ENCODE measurements at regions not wholly inside any gene's neighbourhood (a gene's known extent, or its start where the extent isn't known, plus 50 kb on each side); places are given as distances from the start of the nearest gene placed in this dataset.
A peak's percentile ranks its signal among the peaks of the same experiment; 100 is the strongest.

- TF ChIP-seq, protein P1, sequence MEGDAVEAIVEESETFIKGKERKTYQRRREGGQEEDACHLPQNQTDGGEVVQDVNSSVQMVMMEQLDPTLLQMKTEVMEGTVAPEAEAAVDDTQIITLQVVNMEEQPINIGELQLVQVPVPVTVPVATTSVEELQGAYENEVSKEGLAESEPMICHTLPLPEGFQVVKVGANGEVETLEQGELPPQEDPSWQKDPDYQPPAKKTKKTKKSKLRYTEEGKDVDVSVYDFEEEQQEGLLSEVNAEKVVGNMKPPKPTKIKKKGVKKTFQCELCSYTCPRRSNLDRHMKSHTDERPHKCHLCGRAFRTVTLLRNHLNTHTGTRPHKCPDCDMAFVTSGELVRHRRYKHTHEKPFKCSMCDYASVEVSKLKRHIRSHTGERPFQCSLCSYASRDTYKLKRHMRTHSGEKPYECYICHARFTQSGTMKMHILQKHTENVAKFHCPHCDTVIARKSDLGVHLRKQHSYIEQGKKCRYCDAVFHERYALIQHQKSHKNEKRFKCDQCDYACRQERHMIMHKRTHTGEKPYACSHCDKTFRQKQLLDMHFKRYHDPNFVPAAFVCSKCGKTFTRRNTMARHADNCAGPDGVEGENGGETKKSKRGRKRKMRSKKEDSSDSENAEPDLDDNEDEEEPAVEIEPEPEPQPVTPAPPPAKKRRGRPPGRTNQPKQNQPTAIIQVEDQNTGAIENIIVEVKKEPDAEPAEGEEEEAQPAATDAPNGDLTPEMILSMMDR (IDR thresholded peaks at IDR 0.05; ENCODE audit: unreplicated experiment in 3 of 3), result no peak
- Mint-ChIP-seq H3K9me3 (no peaks in the 10 kb centered on the region), H3K27me3 (ENCODE audit: low read depth) (no peaks in the 10 kb centered on the region), H3K36me3 (ENCODE audit: low read depth) (no peaks in the 10 kb centered on the region), H3K4me3 (no peak overlapping the region), H3K27ac (no peak overlapping the region), H3K4me1 (no peaks in the 10 kb centered on the region)
Observed at GRCh38 chr4:164464313-164464712, 289.6 kb upstream of the SMIM31 start.

DNA sequence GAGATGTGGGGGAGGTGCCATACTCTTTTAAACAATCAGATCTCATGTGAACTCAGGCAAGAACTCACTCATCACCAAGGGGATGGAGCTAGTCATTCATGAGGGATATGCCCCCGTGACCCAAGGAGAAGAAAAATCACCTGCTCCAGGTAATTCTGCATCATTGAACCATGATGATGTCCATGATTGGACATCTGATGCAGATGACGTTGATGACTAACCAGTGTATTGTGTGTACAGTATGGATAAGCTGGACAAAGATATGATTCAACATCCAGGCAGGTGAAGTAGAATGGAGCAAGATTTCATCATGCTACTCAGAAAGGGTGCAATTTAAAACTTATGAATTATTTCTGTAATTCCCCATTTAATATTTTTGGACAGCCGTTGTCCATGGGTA is 286.4 kb upstream of the SMIM31 start:
- no peaks in the 10 kb centered on the region for H3K36me3 Mint-ChIP-seq (ENCODE audit: low read depth)
- no peak overlapping the region for H3K4me3 Mint-ChIP-seq
- no peak overlapping the region for H3K27ac Mint-ChIP-seq
- peaks cover 4% of the 10 kb centered on the region for H3K27me3 Mint-ChIP-seq (ENCODE audit: low read depth)
- H3K4me1 Mint-ChIP-seq, result no peaks in the 10 kb centered on the region
- no peaks in the 10 kb centered on the region for H3K9me3 Mint-ChIP-seq
- TF ChIP-seq, protein P1 (IDR thresholded peaks at IDR 0.05; ENCODE audit: unreplicated experiment in 3 of 3), result no peak

GRCh38 chr4:164481306-164482091 is 272.4 kb upstream of the SMIM31 start:
- H3K4me1 Mint-ChIP-seq, result peaks cover 48% of the 10 kb centered on the region
- TF ChIP-seq, protein P1 (IDR thresholded peaks at IDR 0.05; ENCODE audit: unreplicated experiment in 3 of 3), result no peak

GRCh38 chr4:164482092-164482404 is 271.9 kb upstream of the SMIM31 start:
- no peaks in the 10 kb centered on the region for H3K27me3 Mint-ChIP-seq (ENCODE audit: low read depth)
- peaks cover 48% of the 10 kb centered on the region for H3K4me1 Mint-ChIP-seq
- H3K9me3 Mint-ChIP-seq, result peaks cover under 1% of the 10 kb centered on the region
- TF ChIP-seq, protein P1 (IDR thresholded peaks at IDR 0.05; ENCODE audit: unreplicated experiment in 3 of 3), result no peak
- peak overlapping the region in 1 of 3 experiments; percentile 73 for H3K27ac Mint-ChIP-seq
- H3K4me3 Mint-ChIP-seq, result no peak overlapping the region
- no peaks in the 10 kb centered on the region for H3K36me3 Mint-ChIP-seq (ENCODE audit: low read depth)

More at GRCh38 chr4:164481306-164482091, 272.4 kb upstream of the SMIM31 start:
- no peaks in the 10 kb centered on the region for H3K9me3 Mint-ChIP-seq
- peak overlapping the region in 2 of 3 experiments; percentile 28 to 73 for H3K27ac Mint-ChIP-seq
- H3K27me3 Mint-ChIP-seq (ENCODE audit: low read depth), result no peaks in the 10 kb centered on the region
- H3K36me3 Mint-ChIP-seq (ENCODE audit: low read depth), result no peaks in the 10 kb centered on the region
- no peak overlapping the region for H3K4me3 Mint-ChIP-seq

GRCh38 chr4:164482758-164483157 is 271.2 kb upstream of the SMIM31 start:
- peak overlapping the region in 2 of 3 experiments; percentile 78 to 91 for H3K27ac Mint-ChIP-seq
- peaks cover 48% of the 10 kb centered on the region for H3K4me1 Mint-ChIP-seq
- H3K36me3 Mint-ChIP-seq (ENCODE audit: low read depth), result no peaks in the 10 kb centered on the region
- TF ChIP-seq, protein P1 (IDR thresholded peaks at IDR 0.05; ENCODE audit: unreplicated experiment in 3 of 3), result no peak
- peak overlapping the region in 1 of 3 experiments; percentile 45 for H3K4me3 Mint-ChIP-seq
- H3K27me3 Mint-ChIP-seq (ENCODE audit: low read depth), result no peaks in the 10 kb centered on the region
- H3K9me3 Mint-ChIP-seq, result peaks cover 2% of the 10 kb centered on the region

GRCh38 chr4:164483711-164484110 is 270.2 kb upstream of the SMIM31 start:
- H3K4me1 Mint-ChIP-seq, result peaks cover 44% of the 10 kb centered on the region
- H3K9me3 Mint-ChIP-seq, result peaks cover 2% of the 10 kb centered on the region
- TF ChIP-seq, protein P1 (IDR thresholded peaks at IDR 0.05; ENCODE audit: unreplicated experiment in 3 of 3), result no peak
- peak overlapping the region; percentile 47 to 91 (median 78) for H3K27ac Mint-ChIP-seq
- no peaks in the 10 kb centered on the region for H3K36me3 Mint-ChIP-seq (ENCODE audit: low read depth)
- H3K4me3 Mint-ChIP-seq, result peak overlapping the region in 2 of 3 experiments; percentile 0 to 10
- H3K27me3 Mint-ChIP-seq (ENCODE audit: low read depth), result no peaks in the 10 kb centered on the region

All from nephron (organoid).